ENCODE measurements at regions not wholly inside any gene's neighbourhood (a gene's known extent, or its start where the extent isn't known, plus 50 kb on each side); places are given as distances from the start of the nearest gene placed in this dataset.

GRCh38 chr7:115271332-115272235, 349.7 kb downstream of the MDFIC start:
- peak; percentile 13 for DNase-seq (ENCODE audit: low spot score)

- no peak for DNase-seq (ENCODE audit: low spot score)
Observed at GRCh38 chr7:115269486-115269885, 347.6 kb downstream of the MDFIC start.

GRCh38 chr7:115267503-115267902, 345.6 kb downstream of the MDFIC start:
- DNase-seq (ENCODE audit: low spot score): no peak

- no peak for DNase-seq (ENCODE audit: low spot score)
Observed at GRCh38 chr7:115260381-115260780, 338.5 kb downstream of the MDFIC start.

- no peak for DNase-seq (ENCODE audit: low spot score)
Observed at GRCh38 chr7:115252461-115252860, 330.6 kb downstream of the MDFIC start.

- no peak for DNase-seq (ENCODE audit: low spot score)
Observed at GRCh38 chr7:115249080-115249479, 327.2 kb downstream of the MDFIC start.

- no peak for DNase-seq (ENCODE audit: low spot score)
Observed at GRCh38 chr7:115241151-115241550, 319.3 kb downstream of the MDFIC start.

- DNase-seq (ENCODE audit: low spot score): no peak
Observed at GRCh38 chr7:115240242-115240641, 318.3 kb downstream of the MDFIC start.

GRCh38 chr7:115235075-115235474, 313.2 kb downstream of the MDFIC start:
- no peak for DNase-seq (ENCODE audit: low spot score)

GRCh38 chr7:115233809-115234208, 311.9 kb downstream of the MDFIC start:
- no peak for DNase-seq (ENCODE audit: low spot score)

- no peak for DNase-seq (ENCODE audit: low spot score)
Observed at GRCh38 chr7:115232041-115232440, 310.1 kb downstream of the MDFIC start.

GRCh38 chr7:115230882-115231571, 309.1 kb downstream of the MDFIC start:
- peak; percentile 41 for DNase-seq (ENCODE audit: low spot score)

- no peak for DNase-seq (ENCODE audit: low spot score)
Observed at GRCh38 chr7:115229401-115230105, 307.7 kb downstream of the MDFIC start.

- DNase-seq (ENCODE audit: low spot score): no peak
Observed at GRCh38 chr7:115227473-115228235, 305.8 kb downstream of the MDFIC start.

GRCh38 chr7:115226410-115226809, 304.5 kb downstream of the MDFIC start:
- DNase-seq (ENCODE audit: low spot score): no peak

GRCh38 chr7:115224922-115225321, 303.0 kb downstream of the MDFIC start:
- no peak for DNase-seq (ENCODE audit: low spot score)

GRCh38 chr7:115223959-115224358, 302.1 kb downstream of the MDFIC start:
- no peak for DNase-seq (ENCODE audit: low spot score)

- no peak for DNase-seq (ENCODE audit: low spot score)
Observed at GRCh38 chr7:115221456-115221855, 299.6 kb downstream of the MDFIC start.

GRCh38 chr7:115218076-115218475, 296.2 kb downstream of the MDFIC start:
- DNase-seq (ENCODE audit: low spot score): no peak

GRCh38 chr7:115217373-115217772, 295.5 kb downstream of the MDFIC start:
- DNase-seq (ENCODE audit: low spot score): no peak

GRCh38 chr7:115216652-115217051, 294.8 kb downstream of the MDFIC start:
- peak; percentile 4 for DNase-seq (ENCODE audit: low spot score)

- DNase-seq (ENCODE audit: low spot score): no peak
Observed at GRCh38 chr7:115211171-115211570, 289.3 kb downstream of the MDFIC start.
